OCI-LY3 (cell line): ENCODE measurements at regions not wholly inside any gene's neighbourhood (a gene's known extent, or its start where the extent isn't known, plus 50 kb on each side); places are given as distances from the start of the nearest gene placed in this dataset.

Experiments used
- H2AFZ ChIP-seq: fragments of 200-600, 300-600 bp; shearing (Covaris generic); 2 replicates; pipeline ENCODE4 v1.6.0; 2014; ENCODE audit warnings: antibody characterized with exemption, low read depth, low read length
- H3K27ac ChIP-seq: fragments of 200-600, 300-600 bp; sonication (generic); 2 replicates; pipeline ENCODE4 v1.5.1; 2014; ENCODE audit warnings: mild to moderate bottlenecking, low read length, moderate library complexity, mixed read lengths
- H3K27me3 ChIP-seq: fragments of 200-600, 300-600 bp; sonication (generic); 2 replicates; pipeline ENCODE4 v1.6.1; 2014; ENCODE audit warnings: low read depth, low read length, mixed read lengths
- H3K36me3 ChIP-seq: fragments of 200-600, 300-600 bp; sonication (generic); replicated peaks from 2 replicates; pipeline ENCODE3; 2014; ENCODE audit warnings: low read depth, low read length, mixed read lengths
- H3K4me1 ChIP-seq: fragments of 300-600, 200-600 bp; sonication (generic); 2 replicates; pipeline ENCODE4 v1.6.1; 2014; ENCODE audit warnings: low read length, mixed read lengths
- H3K4me2 ChIP-seq: fragments of 200-600, 300-600 bp; sonication (generic); 2 replicates; pipeline ENCODE4 v1.6.1; 2014; ENCODE audit warnings: low read length, mixed read lengths
- H3K4me3 ChIP-seq: fragments of 300-600, 200-600 bp; sonication (generic); 2 replicates; pipeline ENCODE4 v1.5.1; 2014; ENCODE audit warnings: antibody characterized with exemption, mild to moderate bottlenecking, low read length, moderate library complexity
- H3K79me2 ChIP-seq: fragments of 300-600, 200-600 bp; shearing (Covaris generic); 2 replicates; pipeline ENCODE4 v1.6.1; 2014; ENCODE audit warnings: mild to moderate bottlenecking, low read length, mixed read lengths
- H3K9ac ChIP-seq: fragments of 300-600, 200-600 bp; shearing (Covaris generic); 2 replicates; pipeline ENCODE4 v1.6.0; 2014; ENCODE audit warnings: mild to moderate bottlenecking, low read length, moderate library complexity
- H3K9me3 ChIP-seq: fragments of 200-600, 300-600 bp; shearing (Covaris generic); 2 replicates; pipeline ENCODE4 v1.6.1; 2014; ENCODE audit warnings: low read length, mixed read lengths; ENCODE audit not compliant: insufficient read depth
- H4K20me1 ChIP-seq: fragments of 200-600, 300-600 bp; sonication (generic); 2 replicates; pipeline ENCODE4 v1.6.1; 2016; ENCODE audit warnings: low read length, mixed read lengths; ENCODE audit not compliant: insufficient read depth
- CTCF ChIP-seq: fragments of 200-600, 300-600 bp; sonication (generic); IDR thresholded peaks from 2 replicates; pipeline ENCODE4 v1.5.1; 2014; ENCODE audit warnings: antibody characterized with exemption, low read length, low read depth
- EZH2phosphoT487 ChIP-seq: fragments of 200-600 bp; shearing (Covaris generic); IDR thresholded peaks from 2 replicates; pipeline ENCODE4 v1.6.1; 2018; ENCODE audit warnings: antibody characterized with exemption, mixed run types, low read depth

GRCh38 chr3:175902226-175902625, 1043.1 kb downstream of the NAALADL2 start:
- H4K20me1 ChIP-seq: no peaks in the 10 kb centered on the region
- no peak overlapping the region for H3K9ac ChIP-seq
- no peaks in the 10 kb centered on the region for H3K9me3 ChIP-seq
- H3K27ac ChIP-seq: no peak overlapping the region
- H3K27me3 ChIP-seq: no peaks in the 10 kb centered on the region
- no peaks in the 10 kb centered on the region for H3K4me1 ChIP-seq
- H2AFZ ChIP-seq: no peak overlapping the region
- H3K4me3 ChIP-seq: no peak overlapping the region
- H3K79me2 ChIP-seq: no peaks in the 10 kb centered on the region
- no peak overlapping the region for H3K4me2 ChIP-seq
- no peaks in the 10 kb centered on the region for H3K36me3 ChIP-seq
- TF ChIP-seq CTCF: no peak
- TF ChIP-seq EZH2phosphoT487: no peak

GRCh38 chr3:175898194-175898593, 1039.1 kb downstream of the NAALADL2 start:
- Histone ChIP-seq H3K9me3 (no peaks in the 10 kb centered on the region), H3K79me2 (no peaks in the 10 kb centered on the region), H4K20me1 (no peaks in the 10 kb centered on the region), H3K36me3 (no peaks in the 10 kb centered on the region), H3K4me1 (no peaks in the 10 kb centered on the region), H3K4me3 (no peak overlapping the region), H3K4me2 (no peak overlapping the region), H2AFZ (no peak overlapping the region), H3K27me3 (no peaks in the 10 kb centered on the region), H3K27ac (no peak overlapping the region), H3K9ac (no peak overlapping the region)
- TF ChIP-seq EZH2phosphoT487 (no peak), CTCF (no peak)

- no peaks in the 10 kb centered on the region for H3K27me3 ChIP-seq
- TF ChIP-seq EZH2phosphoT487 (no peak), CTCF (no peak)
- no peaks in the 10 kb centered on the region for H3K79me2 ChIP-seq
- H2AFZ ChIP-seq: no peak overlapping the region
- H3K9ac ChIP-seq: no peak overlapping the region
- no peak overlapping the region for H3K4me2 ChIP-seq
- no peaks in the 10 kb centered on the region for H3K4me1 ChIP-seq
- H3K36me3 ChIP-seq: no peaks in the 10 kb centered on the region
- H3K9me3 ChIP-seq: no peaks in the 10 kb centered on the region
- H3K4me3 ChIP-seq: no peak overlapping the region
- H3K27ac ChIP-seq: no peak overlapping the region
- H4K20me1 ChIP-seq: no peaks in the 10 kb centered on the region
Observed at GRCh38 chr3:175896655-175897054, 1037.5 kb downstream of the NAALADL2 start.

- H3K9ac ChIP-seq: no peak overlapping the region
- no peaks in the 10 kb centered on the region for H3K79me2 ChIP-seq
- no peaks in the 10 kb centered on the region for H3K9me3 ChIP-seq
- H3K27me3 ChIP-seq: no peaks in the 10 kb centered on the region
- no peak overlapping the region for H3K4me2 ChIP-seq
- H3K4me1 ChIP-seq: no peaks in the 10 kb centered on the region
- no peak overlapping the region for H3K4me3 ChIP-seq
- H2AFZ ChIP-seq: no peak overlapping the region
- H4K20me1 ChIP-seq: no peaks in the 10 kb centered on the region
- H3K36me3 ChIP-seq: no peaks in the 10 kb centered on the region
- H3K27ac ChIP-seq: no peak overlapping the region
- TF ChIP-seq EZH2phosphoT487: no peak
Observed at GRCh38 chr3:175895731-175896130, 1036.6 kb downstream of the NAALADL2 start.

GRCh38 chr3:175893566-175893965, 1034.4 kb downstream of the NAALADL2 start:
- Histone ChIP-seq H3K9ac (no peak overlapping the region), H3K4me3 (no peak overlapping the region), H3K36me3 (no peaks in the 10 kb centered on the region), H3K4me1 (peaks cover 1% of the 10 kb centered on the region; the same call in 1 of the 2 replicates), H3K9me3 (no peaks in the 10 kb centered on the region), H2AFZ (no peak overlapping the region), H4K20me1 (no peaks in the 10 kb centered on the region), H3K27me3 (no peaks in the 10 kb centered on the region), H3K79me2 (no peaks in the 10 kb centered on the region), H3K4me2 (no peak overlapping the region), H3K27ac (no peak overlapping the region)
- no peak for TF ChIP-seq EZH2phosphoT487
- no peak for TF ChIP-seq CTCF
